HUES64 (cell line): ENCODE measurements at regions not wholly inside any gene's neighbourhood (a gene's known extent, or its start where the extent isn't known, plus 50 kb on each side); places are given as distances from the start of the nearest gene placed in this dataset.

Experiments used
- H3K27ac ChIP-seq: 2 replicates; pipeline ENCODE4 v1.7.0; 2013; ENCODE audit warnings: low read depth, low read length, inconsistent platforms
- H3K27me3 ChIP-seq: 2 replicates; pipeline ENCODE4 v1.6.1; 2013; ENCODE audit warnings: mild to moderate bottlenecking, low read length; ENCODE audit not compliant: insufficient read depth
- H3K36me3 ChIP-seq: 2 replicates; pipeline ENCODE4 v1.6.1; 2013; ENCODE audit warnings: mild to moderate bottlenecking, low read length; ENCODE audit not compliant: insufficient read depth
- H3K4me1 ChIP-seq: 2 replicates; pipeline ENCODE4 v1.6.1; 2013; ENCODE audit warnings: mild to moderate bottlenecking, low read length, moderate library complexity; ENCODE audit not compliant: insufficient read depth
- H3K4me3 ChIP-seq: 2 replicates; pipeline ENCODE4 v1.5.1; 2013; ENCODE audit warnings: mild to moderate bottlenecking, low read length, moderate library complexity
- H3K9ac ChIP-seq: 2 replicates; pipeline ENCODE4 v1.6.1; 2013; ENCODE audit warnings: mild to moderate bottlenecking, low read depth, low read length
- H3K9me3 ChIP-seq: 2 replicates; pipeline ENCODE4 v1.6.1; 2013; ENCODE audit warnings: low read depth, low read length; ENCODE audit not compliant: insufficient read depth
- WGBS: fragments of 150-250, 120-280 bp; methylation state at CpG from one replicate; pipeline ENCODE4 v1.1.7; 2013; ENCODE audit warnings: missing lambda C conversion rate; 5-methylcytosine and 5-hydroxymethylcytosine counted together

GRCh38 chr3:115553796-115554486 is 69.4 kb upstream of the GAP43 start:
- H3K4me3 ChIP-seq: no peak overlapping the region
- no peak overlapping the region for H3K27ac ChIP-seq
- WGBS: 88% methylated on average over 2 of the region's 2 CpGs
- H3K9me3 ChIP-seq: no peaks in the 10 kb centered on the region
- H3K9ac ChIP-seq: no peak overlapping the region
- peaks cover 18% of the 10 kb centered on the region; the same call in 1 of the 2 replicates for H3K4me1 ChIP-seq
- H3K27me3 ChIP-seq: no peaks in the 10 kb centered on the region
- H3K36me3 ChIP-seq: no peaks in the 10 kb centered on the region

DNA sequence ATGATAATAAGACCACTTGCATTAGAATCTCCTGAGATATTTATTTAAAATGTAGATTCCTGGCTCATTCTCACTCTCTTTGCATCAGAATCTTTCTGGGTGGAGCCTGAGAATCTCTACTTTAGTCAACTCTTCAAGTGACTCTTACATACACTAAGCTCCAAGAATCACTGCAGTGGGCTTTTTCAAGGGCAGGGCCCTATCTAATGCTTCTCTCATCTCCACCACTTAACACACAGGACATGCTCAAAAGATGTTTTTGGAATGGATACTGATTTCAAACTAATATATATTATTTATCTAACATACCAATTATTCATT is 68.9 kb upstream of the GAP43 start:
- H3K27ac ChIP-seq: no peak overlapping the region
- peaks cover 18% of the 10 kb centered on the region; the same call in 1 of the 2 replicates for H3K4me1 ChIP-seq
- H3K27me3 ChIP-seq: no peaks in the 10 kb centered on the region
- H3K4me3 ChIP-seq: no peak overlapping the region
- H3K9ac ChIP-seq: no peak overlapping the region
- no peaks in the 10 kb centered on the region for H3K36me3 ChIP-seq
- H3K9me3 ChIP-seq: no peaks in the 10 kb centered on the region

DNA sequence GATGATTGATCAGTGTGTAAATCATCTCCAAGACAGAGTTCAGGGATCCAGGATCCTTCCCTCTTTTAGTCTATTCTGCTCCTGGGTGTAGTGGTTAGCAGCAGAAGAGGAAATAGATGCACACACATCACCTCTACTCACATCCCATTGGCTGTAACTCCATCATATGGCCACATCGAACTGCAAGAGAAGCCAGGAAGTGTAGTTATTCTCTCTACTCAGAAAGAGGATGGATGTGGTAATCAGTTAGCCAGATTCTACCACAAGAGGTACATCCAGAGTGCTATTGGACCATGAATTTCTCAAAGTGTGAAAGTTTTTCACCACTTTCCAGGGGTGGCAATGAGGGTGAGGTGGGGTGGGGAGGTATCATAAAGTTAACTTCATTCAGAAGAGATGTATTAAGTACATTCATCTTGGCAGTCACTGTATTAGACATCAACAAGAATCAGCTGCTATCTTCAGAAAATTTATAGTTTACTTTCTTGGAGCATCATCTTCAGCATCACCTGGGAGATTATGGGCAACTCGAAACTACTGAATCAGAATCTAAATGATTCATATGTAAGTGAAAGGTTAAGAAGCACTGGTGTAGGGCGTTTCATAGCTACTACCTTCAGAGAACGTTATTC is 60.6 kb upstream of the GAP43 start:
- 95% methylated on average over 4 of the region's 4 CpGs for WGBS
- Histone ChIP-seq H3K9ac (no peak overlapping the region), H3K27me3 (no peaks in the 10 kb centered on the region), H3K4me3 (no peak overlapping the region), H3K9me3 (no peaks in the 10 kb centered on the region), H3K4me1 (no peaks in the 10 kb centered on the region), H3K27ac (no peak overlapping the region), H3K36me3 (no peaks in the 10 kb centered on the region)

GRCh38 chr3:115563984-115564383 is 59.3 kb upstream of the GAP43 start:
- no peak overlapping the region for H3K27ac ChIP-seq
- H3K4me1 ChIP-seq: no peaks in the 10 kb centered on the region
- H3K4me3 ChIP-seq: no peak overlapping the region
- no peak overlapping the region for H3K9ac ChIP-seq
- 100% methylated on average over 1 of the region's 1 CpG for WGBS
- no peaks in the 10 kb centered on the region for H3K36me3 ChIP-seq
- H3K27me3 ChIP-seq: no peaks in the 10 kb centered on the region
- no peaks in the 10 kb centered on the region for H3K9me3 ChIP-seq

- 87% methylated on average over 1 of the region's 1 CpG for WGBS
These were observed 51.9 kb upstream of the GAP43 start for GRCh38 chr3:115571413-115571812.

More at GRCh38 chr3:115571413-115571812, 51.9 kb upstream of the GAP43 start:
- no peaks in the 10 kb centered on the region for H3K36me3 ChIP-seq
- H3K27ac ChIP-seq: no peak overlapping the region
- no peaks in the 10 kb centered on the region for H3K9me3 ChIP-seq
- no peak overlapping the region for H3K4me3 ChIP-seq
- no peaks in the 10 kb centered on the region for H3K4me1 ChIP-seq
- H3K27me3 ChIP-seq: no peaks in the 10 kb centered on the region
- no peak overlapping the region for H3K9ac ChIP-seq
